A673 (cell line): ENCODE measurements at regions not wholly inside any gene's neighbourhood (a gene's known extent, or its start where the extent isn't known, plus 50 kb on each side); places are given as distances from the start of the nearest gene placed in this dataset.

Experiments
- BruUV-seq: library from RNA; stranded (reverse); fragments of 400-500 nt; replicated peaks from 2 replicates; lab custom pipeline; 2021; lab: Mats Ljungman, UMichigan
- CTCF ChIA-PET: fragments of 300-600 bp; sonication (Branson Sonifier 250); formaldehyde crosslinking; loops from one replicate; lab custom pipeline; 2022; ENCODE audit warnings: antibody characterized with exemption; lab: Charles Lee
- POLR2A ChIA-PET: fragments of 300-600 bp; sonication (Branson Sonifier 250); formaldehyde crosslinking; loops from one replicate; lab custom pipeline; 2022; ENCODE audit warnings: antibody characterized with exemption; ENCODE audit not compliant: low non-redundant PET; lab: Charles Lee
- DNase-seq: peaks from one replicate; pipeline ENCODE4 v3.0.0-alpha.2; 2015; ENCODE audit warnings: low spot score
- H3K27ac ChIP-seq: fragments of 200-600 bp; sonication (generic); 2 replicates; pipeline ENCODE4 v1.5.1; 2016; ENCODE audit warnings: mixed run types, low read depth, mild to moderate bottlenecking, mixed read lengths, antibody characterized with exemption, low read length; ENCODE audit not compliant: poor library complexity, severe bottlenecking
- H3K27me3 ChIP-seq: fragments of 200-600 bp; sonication (generic); replicated peaks from 2 replicates; pipeline ENCODE4 v1.6.1; 2017; ENCODE audit warnings: mixed run types, low read depth, mild to moderate bottlenecking, mixed read lengths, antibody characterized with exemption, low read length; ENCODE audit not compliant: insufficient read depth, poor library complexity
- H3K36me3 ChIP-seq: fragments of 200-600 bp; sonication (generic); 2 replicates; pipeline ENCODE4 v1.6.1; 2016; ENCODE audit warnings: mixed run types, mild to moderate bottlenecking, mixed read lengths, antibody characterized with exemption, low read length; ENCODE audit not compliant: insufficient read depth, poor library complexity, severe bottlenecking
- H3K4me1 ChIP-seq: fragments of 200-600 bp; sonication (generic); 2 replicates; pipeline ENCODE4 v1.6.1; 2017; ENCODE audit warnings: mixed run types, mild to moderate bottlenecking, mixed read lengths, antibody characterized with exemption, low read length; ENCODE audit not compliant: insufficient read depth, poor library complexity, severe bottlenecking
- H3K4me3 ChIP-seq: fragments of 200-600 bp; sonication (generic); 2 replicates; pipeline ENCODE4 v1.5.1; 2016; ENCODE audit warnings: low read depth, mixed run types, mild to moderate bottlenecking, mixed read lengths, low read length; ENCODE audit not compliant: poor library complexity, severe bottlenecking
- H3K9me3 ChIP-seq: fragments of 200-600 bp; sonication (generic); 2 replicates; pipeline ENCODE4 v1.6.1; 2016; ENCODE audit warnings: mixed run types, low read depth, mild to moderate bottlenecking, mixed read lengths, antibody characterized with exemption, low read length; ENCODE audit not compliant: poor library complexity, severe bottlenecking
- CTCF ChIP-seq: fragments of 300-800, 200-600 bp; sonication (generic); conservative IDR thresholded peaks from 2 replicates; pipeline ENCODE4 v1.5.1; 2017; ENCODE audit warnings: low read depth, mild to moderate bottlenecking, antibody characterized with exemption, low read length, moderate library complexity, mixed read lengths
- EZH2 ChIP-seq: fragments of 200-600 bp; sonication (generic); IDR thresholded peaks from 2 replicates; pipeline ENCODE4 v1.6.1; 2017; ENCODE audit warnings: borderline replicate concordance, low read depth, mild to moderate bottlenecking, mixed read lengths, antibody characterized with exemption, low read length; ENCODE audit not compliant: poor library complexity, severe bottlenecking
- intact Hi-C: fragments of 100-400 bp; cut with micrococcal nuclease; formaldehyde crosslinking; loops from one replicate; pipeline ENCODE4 v1.10.0; 2022; ENCODE audit not compliant: unreplicated experiment

- Histone ChIP-seq H3K4me1 (no peaks in the 10 kb centered on the region), H3K27me3 (no peaks in the 10 kb centered on the region), H3K9me3 (peaks cover 34% of the 10 kb centered on the region), H3K36me3 (no peaks in the 10 kb centered on the region), H3K27ac (no peak overlapping the region), H3K4me3 (no peak overlapping the region)
- no TSS peak for BruUV-seq
- no peak for TF ChIP-seq EZH2
- TF ChIP-seq CTCF = no peak
- ChIA-PET CTCF (no interaction called here), POLR2A (no interaction called here)
- DNase-seq = no peak
- intact Hi-C loops = no loop called here
These were observed 553.4 kb downstream of the GOLGA6L6 start for GRCh38 chr15:19988094-19988660.

GRCh38 chr15:19987389-19988048 lies 554.1 kb downstream of the GOLGA6L6 start:
- H3K9me3 ChIP-seq = peaks cover 39% of the 10 kb centered on the region
- ChIA-PET CTCF (no interaction called here), POLR2A (no interaction called here)
- no TSS peak for BruUV-seq
- TF ChIP-seq EZH2 = no peak
- no peak; the same call in 1 of the 2 replicates for TF ChIP-seq CTCF
- no peaks in the 10 kb centered on the region for H3K4me1 ChIP-seq
- H3K27me3 ChIP-seq = no peaks in the 10 kb centered on the region
- DNase-seq = no peak
- no peak overlapping the region for H3K4me3 ChIP-seq
- intact Hi-C loops = no loop called here
- no peak overlapping the region for H3K27ac ChIP-seq
- no peaks in the 10 kb centered on the region for H3K36me3 ChIP-seq

GRCh38 chr15:19984101-19984500 lies 557.5 kb downstream of the GOLGA6L6 start:
- intact Hi-C loops = no loop called here
- no peak for DNase-seq
- no peak for TF ChIP-seq CTCF
- no peak for TF ChIP-seq EZH2
- Histone ChIP-seq H3K4me1 (no peaks in the 10 kb centered on the region), H3K36me3 (no peaks in the 10 kb centered on the region), H3K4me3 (no peak overlapping the region), H3K27ac (no peak overlapping the region), H3K27me3 (no peaks in the 10 kb centered on the region), H3K9me3 (peaks cover 29% of the 10 kb centered on the region)
- POLR2A ChIA-PET = no interaction called here
- CTCF ChIA-PET = no interaction called here
- no TSS peak for BruUV-seq
